WTC11 (cell line): ENCODE measurements at regions not wholly inside any gene's neighbourhood (a gene's known extent, or its start where the extent isn't known, plus 50 kb on each side); places are given as distances from the start of the nearest gene placed in this dataset.

Experiments
- ATAC-seq: fragments of 200-7000 bp; cut with Tn5 transposase; 2 replicates; pipeline ENCODE4 v1.10.0; 2021; ENCODE audit warnings: mild to moderate bottlenecking, moderate library complexity
- CTCF ChIA-PET: fragments of 300-600 bp; sonication (Branson Sonifier 250); formaldehyde crosslinking; loops from one replicate; lab custom pipeline; 2021; ENCODE audit warnings: antibody characterized with exemption; lab: Charles Lee
- POLR2A ChIA-PET: fragments of 350-600 bp; sonication (Branson Sonifier 250); formaldehyde crosslinking; loops from one replicate; lab custom pipeline; 2021; ENCODE audit warnings: antibody characterized with exemption; lab: Charles Lee
- DNase-seq: peaks from one replicate; pipeline ENCODE4 v3.0.0; 2021; ENCODE audit warnings: low spot score
- H3K27ac Mint-ChIP-seq: 2 replicates; pipeline ENCODE4 v1.8.0; 2021; ENCODE audit warnings: mixed read lengths
- H3K27me3 Mint-ChIP-seq: 2 replicates; pipeline ENCODE4 v1.8.0; 2021; ENCODE audit warnings: low read depth, mild to moderate bottlenecking, moderate library complexity, mixed read lengths
- H3K36me3 Mint-ChIP-seq: 2 replicates; pipeline ENCODE4 v1.8.0; 2021; ENCODE audit warnings: mixed read lengths
- H3K4me1 Mint-ChIP-seq: 2 replicates; pipeline ENCODE4 v1.8.0; 2022; ENCODE audit warnings: mixed read lengths
- H3K4me3 Mint-ChIP-seq: 2 replicates; pipeline ENCODE4 v1.8.0; 2021; ENCODE audit warnings: mild to moderate bottlenecking, moderate library complexity, mixed read lengths
- H3K9me3 Mint-ChIP-seq: 2 replicates; pipeline ENCODE4 v1.8.0; 2021; ENCODE audit warnings: mixed read lengths
- ESRRA ChIP-seq: sonication (generic); formaldehyde crosslinking; IDR thresholded peaks from 2 replicates; pipeline ENCODE4 v1.8.1; 2022; ENCODE audit warnings: mild to moderate bottlenecking, missing genetic modification reagents, borderline replicate concordance
- MXD4 ChIP-seq: fragments of 250-450 bp; sonication (Bioruptor Pico); IDR thresholded peaks from 2 replicates; pipeline ENCODE4 v1.8.0; 2021; ENCODE audit warnings: mild to moderate bottlenecking, moderate library complexity, borderline replicate concordance
- NR1H2 ChIP-seq: sonication (generic); formaldehyde crosslinking; IDR thresholded peaks from 2 replicates; pipeline ENCODE4 v1.9.0; 2021; ENCODE audit warnings: mild to moderate bottlenecking, moderate library complexity, missing genetic modification reagents
- NR2C2 ChIP-seq: sonication (generic); formaldehyde crosslinking; IDR thresholded peaks from 2 replicates; pipeline ENCODE4 v1.8.0; 2022; ENCODE audit warnings: mild to moderate bottlenecking, missing genetic modification reagents
- NR3C1 ChIP-seq: sonication (generic); formaldehyde crosslinking; conservative IDR thresholded peaks from 2 replicates; pipeline ENCODE4 v1.8.1; 2023; ENCODE audit warnings: low read depth, mild to moderate bottlenecking, missing genetic modification reagents
- RELA ChIP-seq: sonication (generic); formaldehyde crosslinking; IDR thresholded peaks from 2 replicates; pipeline ENCODE4 v1.8.1; 2022; ENCODE audit warnings: missing genetic modification reagents, mild to moderate bottlenecking, borderline replicate concordance
- RORB ChIP-seq: fragments of 250-450 bp; sonication (Bioruptor Pico); IDR thresholded peaks from 2 replicates; pipeline ENCODE4 v1.9.0; 2021; ENCODE audit warnings: mild to moderate bottlenecking
- SOX15 ChIP-seq: fragments of 250-450 bp; sonication (Bioruptor Pico); IDR thresholded peaks from 2 replicates; pipeline ENCODE4 v1.9.0; 2021; ENCODE audit warnings: mild to moderate bottlenecking
- SP1 ChIP-seq: sonication (generic); formaldehyde crosslinking; conservative IDR thresholded peaks from 2 replicates; pipeline ENCODE4 v1.8.1; 2022; ENCODE audit warnings: missing genetic modification reagents
- ZNF232 ChIP-seq: sonication (generic); formaldehyde crosslinking; IDR thresholded peaks from 2 replicates; pipeline ENCODE4 v1.8.0; 2022; ENCODE audit warnings: mild to moderate bottlenecking, missing genetic modification reagents
- TF ChIP-seq, protein P1 (sequence below): sonication (generic); formaldehyde crosslinking; IDR thresholded peaks from 2 replicates; pipeline ENCODE4 v1.8.1; 2023; ENCODE audit warnings: mild to moderate bottlenecking, missing genetic modification reagents
- TF ChIP-seq, protein P2 (sequence below): sonication (generic); formaldehyde crosslinking; IDR thresholded peaks from 2 replicates; pipeline ENCODE4 v1.8.0; 2023; ENCODE audit warnings: mild to moderate bottlenecking, missing genetic modification reagents
- TF ChIP-seq, protein P3 (sequence below): sonication (generic); formaldehyde crosslinking; IDR thresholded peaks from 2 replicates; pipeline ENCODE4 v1.8.1; 2023; ENCODE audit warnings: mild to moderate bottlenecking, missing genetic modification reagents
- TF ChIP-seq, protein P4 (sequence below): sonication (generic); formaldehyde crosslinking; IDR thresholded peaks from 2 replicates; pipeline ENCODE4 v1.8.1; 2023; ENCODE audit warnings: mild to moderate bottlenecking, missing genetic modification reagents, moderate library complexity
- TF ChIP-seq, protein P5 (sequence below): sonication (generic); formaldehyde crosslinking; IDR thresholded peaks from 2 replicates; pipeline ENCODE4 v1.8.1; 2022; ENCODE audit warnings: low read depth, mild to moderate bottlenecking, moderate library complexity, missing genetic modification reagents, borderline replicate concordance
- TF ChIP-seq, protein P6 (sequence below): fragments of 250-450 bp; sonication (Bioruptor Pico); conservative IDR thresholded peaks from 2 replicates; pipeline ENCODE4 v1.9.0; 2021; ENCODE audit warnings: mild to moderate bottlenecking

DNA sequence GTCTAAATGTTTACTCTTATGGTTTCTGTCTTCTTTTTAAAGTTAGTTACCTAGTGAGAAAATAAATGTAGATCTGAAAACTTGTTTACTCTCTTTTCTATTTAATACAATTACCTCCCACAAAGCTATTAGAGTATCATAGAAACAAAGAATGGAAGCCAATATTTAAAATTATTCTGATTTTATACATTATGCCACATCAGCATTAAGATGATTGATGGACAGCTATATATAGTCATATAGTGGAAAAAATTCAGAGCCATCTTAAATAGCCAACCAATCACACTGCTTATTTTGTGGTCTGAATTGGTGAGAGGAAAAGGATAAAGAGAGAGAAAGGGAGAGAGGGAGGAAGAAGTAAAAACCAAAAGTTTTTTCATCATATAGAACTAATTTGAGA is 1101.8 kb downstream of the PCDH19 start:
- POLR2A ChIA-PET: no interaction called here
- TF ChIP-seq SP1 (CRISPR knock-in tag) (no peak), SOX15 (no peak), NR3C1 (no peak), NR1H2 (CRISPR knock-in tag) (no peak)
- Mint-ChIP-seq H3K27ac (no peak overlapping the region), H3K36me3 (no peaks in the 10 kb centered on the region), H3K27me3 (no peaks in the 10 kb centered on the region), H3K4me1 (no peaks in the 10 kb centered on the region), H3K9me3 (no peaks in the 10 kb centered on the region), H3K4me3 (no peak overlapping the region)
- DNase-seq (no peak), ATAC-seq (no peak)
- CTCF ChIA-PET: no interaction called here

DNA sequence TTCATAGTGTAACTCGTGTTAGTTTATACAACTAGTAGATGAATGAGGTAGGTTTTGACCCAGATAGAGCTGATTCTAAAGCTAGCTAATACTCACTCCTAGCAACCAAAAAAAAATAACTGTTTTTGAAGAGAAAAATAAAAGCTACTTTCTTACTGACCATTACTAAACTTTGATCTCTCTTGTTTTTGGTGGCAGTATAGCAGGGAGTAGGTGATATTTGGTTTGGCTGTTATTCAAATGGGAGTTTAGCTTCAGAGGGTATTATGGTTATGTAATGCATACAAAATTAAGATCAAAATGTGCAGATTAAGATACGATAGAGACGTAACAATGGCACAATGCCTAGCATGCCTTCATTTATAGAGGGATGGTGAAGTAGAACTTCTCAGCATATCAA is 1104.5 kb downstream of the PCDH19 start:
- POLR2A ChIA-PET: no interaction called here
- CTCF ChIA-PET: no interaction called here
- ATAC-seq: no peak

More for the DNA sequence above, 1104.5 kb downstream of the PCDH19 start:
- DNase-seq: no peak
- Mint-ChIP-seq H3K4me3 (no peak overlapping the region), H3K9me3 (no peaks in the 10 kb centered on the region), H3K4me1 (0 out of 2 replicates have a peak, but pooled peaks cover 2% of the 10 kb centered on the region), H3K27me3 (no peaks in the 10 kb centered on the region), H3K36me3 (no peaks in the 10 kb centered on the region), H3K27ac (no peak overlapping the region)
- TF ChIP-seq, protein P1, sequence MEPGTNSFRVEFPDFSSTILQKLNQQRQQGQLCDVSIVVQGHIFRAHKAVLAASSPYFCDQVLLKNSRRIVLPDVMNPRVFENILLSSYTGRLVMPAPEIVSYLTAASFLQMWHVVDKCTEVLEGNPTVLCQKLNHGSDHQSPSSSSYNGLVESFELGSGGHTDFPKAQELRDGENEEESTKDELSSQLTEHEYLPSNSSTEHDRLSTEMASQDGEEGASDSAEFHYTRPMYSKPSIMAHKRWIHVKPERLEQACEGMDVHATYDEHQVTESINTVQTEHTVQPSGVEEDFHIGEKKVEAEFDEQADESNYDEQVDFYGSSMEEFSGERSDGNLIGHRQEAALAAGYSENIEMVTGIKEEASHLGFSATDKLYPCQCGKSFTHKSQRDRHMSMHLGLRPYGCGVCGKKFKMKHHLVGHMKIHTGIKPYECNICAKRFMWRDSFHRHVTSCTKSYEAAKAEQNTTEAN (CRISPR knock-in tag): no peak
- TF ChIP-seq, protein P2, sequence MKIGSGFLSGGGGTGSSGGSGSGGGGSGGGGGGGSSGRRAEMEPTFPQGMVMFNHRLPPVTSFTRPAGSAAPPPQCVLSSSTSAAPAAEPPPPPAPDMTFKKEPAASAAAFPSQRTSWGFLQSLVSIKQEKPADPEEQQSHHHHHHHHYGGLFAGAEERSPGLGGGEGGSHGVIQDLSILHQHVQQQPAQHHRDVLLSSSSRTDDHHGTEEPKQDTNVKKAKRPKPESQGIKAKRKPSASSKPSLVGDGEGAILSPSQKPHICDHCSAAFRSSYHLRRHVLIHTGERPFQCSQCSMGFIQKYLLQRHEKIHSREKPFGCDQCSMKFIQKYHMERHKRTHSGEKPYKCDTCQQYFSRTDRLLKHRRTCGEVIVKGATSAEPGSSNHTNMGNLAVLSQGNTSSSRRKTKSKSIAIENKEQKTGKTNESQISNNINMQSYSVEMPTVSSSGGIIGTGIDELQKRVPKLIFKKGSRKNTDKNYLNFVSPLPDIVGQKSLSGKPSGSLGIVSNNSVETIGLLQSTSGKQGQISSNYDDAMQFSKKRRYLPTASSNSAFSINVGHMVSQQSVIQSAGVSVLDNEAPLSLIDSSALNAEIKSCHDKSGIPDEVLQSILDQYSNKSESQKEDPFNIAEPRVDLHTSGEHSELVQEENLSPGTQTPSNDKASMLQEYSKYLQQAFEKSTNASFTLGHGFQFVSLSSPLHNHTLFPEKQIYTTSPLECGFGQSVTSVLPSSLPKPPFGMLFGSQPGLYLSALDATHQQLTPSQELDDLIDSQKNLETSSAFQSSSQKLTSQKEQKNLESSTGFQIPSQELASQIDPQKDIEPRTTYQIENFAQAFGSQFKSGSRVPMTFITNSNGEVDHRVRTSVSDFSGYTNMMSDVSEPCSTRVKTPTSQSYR (CRISPR knock-in tag): no peak
- TF ChIP-seq MXD4 (CRISPR knock-in tag) (no peak), RORB (CRISPR knock-in tag) (no peak), NR2C2 (CRISPR knock-in tag) (no peak), RELA (CRISPR knock-in tag) (no peak), NR1H2 (CRISPR knock-in tag) (no peak), ESRRA (no peak), ZNF232 (CRISPR knock-in tag) (no peak)
- TF ChIP-seq, protein P3, sequence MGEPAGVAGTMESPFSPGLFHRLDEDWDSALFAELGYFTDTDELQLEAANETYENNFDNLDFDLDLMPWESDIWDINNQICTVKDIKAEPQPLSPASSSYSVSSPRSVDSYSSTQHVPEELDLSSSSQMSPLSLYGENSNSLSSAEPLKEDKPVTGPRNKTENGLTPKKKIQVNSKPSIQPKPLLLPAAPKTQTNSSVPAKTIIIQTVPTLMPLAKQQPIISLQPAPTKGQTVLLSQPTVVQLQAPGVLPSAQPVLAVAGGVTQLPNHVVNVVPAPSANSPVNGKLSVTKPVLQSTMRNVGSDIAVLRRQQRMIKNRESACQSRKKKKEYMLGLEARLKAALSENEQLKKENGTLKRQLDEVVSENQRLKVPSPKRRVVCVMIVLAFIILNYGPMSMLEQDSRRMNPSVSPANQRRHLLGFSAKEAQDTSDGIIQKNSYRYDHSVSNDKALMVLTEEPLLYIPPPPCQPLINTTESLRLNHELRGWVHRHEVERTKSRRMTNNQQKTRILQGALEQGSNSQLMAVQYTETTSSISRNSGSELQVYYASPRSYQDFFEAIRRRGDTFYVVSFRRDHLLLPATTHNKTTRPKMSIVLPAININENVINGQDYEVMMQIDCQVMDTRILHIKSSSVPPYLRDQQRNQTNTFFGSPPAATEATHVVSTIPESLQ: no peak
- TF ChIP-seq, protein P4, sequence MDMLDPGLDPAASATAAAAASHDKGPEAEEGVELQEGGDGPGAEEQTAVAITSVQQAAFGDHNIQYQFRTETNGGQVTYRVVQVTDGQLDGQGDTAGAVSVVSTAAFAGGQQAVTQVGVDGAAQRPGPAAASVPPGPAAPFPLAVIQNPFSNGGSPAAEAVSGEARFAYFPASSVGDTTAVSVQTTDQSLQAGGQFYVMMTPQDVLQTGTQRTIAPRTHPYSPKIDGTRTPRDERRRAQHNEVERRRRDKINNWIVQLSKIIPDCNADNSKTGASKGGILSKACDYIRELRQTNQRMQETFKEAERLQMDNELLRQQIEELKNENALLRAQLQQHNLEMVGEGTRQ (CRISPR knock-in tag): no peak
- TF ChIP-seq, protein P5, sequence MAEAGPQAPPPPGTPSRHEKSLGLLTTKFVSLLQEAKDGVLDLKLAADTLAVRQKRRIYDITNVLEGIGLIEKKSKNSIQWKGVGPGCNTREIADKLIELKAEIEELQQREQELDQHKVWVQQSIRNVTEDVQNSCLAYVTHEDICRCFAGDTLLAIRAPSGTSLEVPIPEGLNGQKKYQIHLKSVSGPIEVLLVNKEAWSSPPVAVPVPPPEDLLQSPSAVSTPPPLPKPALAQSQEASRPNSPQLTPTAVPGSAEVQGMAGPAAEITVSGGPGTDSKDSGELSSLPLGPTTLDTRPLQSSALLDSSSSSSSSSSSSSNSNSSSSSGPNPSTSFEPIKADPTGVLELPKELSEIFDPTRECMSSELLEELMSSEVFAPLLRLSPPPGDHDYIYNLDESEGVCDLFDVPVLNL (CRISPR knock-in tag): no peak
- TF ChIP-seq, protein P6, sequence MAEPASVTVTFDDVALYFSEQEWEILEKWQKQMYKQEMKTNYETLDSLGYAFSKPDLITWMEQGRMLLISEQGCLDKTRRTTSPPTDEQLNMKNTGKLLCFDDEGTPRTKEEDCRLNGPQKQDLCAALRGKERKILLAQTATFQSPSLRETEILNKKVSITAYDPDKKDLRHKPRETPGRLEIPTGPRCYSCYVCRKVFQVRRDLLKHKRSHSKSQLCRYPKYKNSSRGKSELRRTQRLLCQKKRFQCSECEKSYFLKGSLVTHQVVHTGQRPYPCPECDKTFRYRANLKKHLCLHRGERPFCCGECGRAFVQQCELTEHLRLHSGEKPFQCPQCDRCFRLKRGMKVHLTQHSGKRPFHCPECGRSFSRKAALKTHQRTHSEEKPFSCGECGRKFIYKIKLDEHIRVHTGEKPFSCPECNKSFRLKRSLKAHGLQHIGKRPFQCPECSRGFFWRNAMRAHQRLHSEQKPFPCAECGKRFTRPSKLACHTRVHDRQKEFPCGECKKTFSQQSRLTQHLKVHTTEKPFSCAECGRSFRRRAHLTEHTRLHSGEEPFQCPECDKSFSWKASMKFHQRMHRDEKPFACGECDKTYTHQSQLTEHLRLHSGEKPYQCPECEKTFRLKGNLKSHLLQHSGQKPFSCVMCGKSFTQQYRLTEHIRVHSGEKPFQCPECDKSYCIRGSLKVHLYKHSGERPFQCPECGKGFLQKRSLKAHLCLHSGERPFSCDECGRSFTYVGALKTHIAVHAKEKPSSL (CRISPR knock-in tag): no peak
